CD4-positive, alpha-beta T cell treated with Interleukin-4 for 1 hour (primary cell): ENCODE measurements at regions not wholly inside any gene's neighbourhood (a gene's known extent, or its start where the extent isn't known, plus 50 kb on each side); places are given as distances from the start of the nearest gene placed in this dataset.
"Not testable (repeated sequence)": the region's sequence is repeated elsewhere in the genome, so short reads cannot be mapped to it uniquely, and the experiment has no call there.

ENCODE experiments used
- DNase-seq, 2 donors: peaks; one replicate each; pipeline ENCODE4 v3.0.0-alpha.2; 2020 to 2022

DNA sequence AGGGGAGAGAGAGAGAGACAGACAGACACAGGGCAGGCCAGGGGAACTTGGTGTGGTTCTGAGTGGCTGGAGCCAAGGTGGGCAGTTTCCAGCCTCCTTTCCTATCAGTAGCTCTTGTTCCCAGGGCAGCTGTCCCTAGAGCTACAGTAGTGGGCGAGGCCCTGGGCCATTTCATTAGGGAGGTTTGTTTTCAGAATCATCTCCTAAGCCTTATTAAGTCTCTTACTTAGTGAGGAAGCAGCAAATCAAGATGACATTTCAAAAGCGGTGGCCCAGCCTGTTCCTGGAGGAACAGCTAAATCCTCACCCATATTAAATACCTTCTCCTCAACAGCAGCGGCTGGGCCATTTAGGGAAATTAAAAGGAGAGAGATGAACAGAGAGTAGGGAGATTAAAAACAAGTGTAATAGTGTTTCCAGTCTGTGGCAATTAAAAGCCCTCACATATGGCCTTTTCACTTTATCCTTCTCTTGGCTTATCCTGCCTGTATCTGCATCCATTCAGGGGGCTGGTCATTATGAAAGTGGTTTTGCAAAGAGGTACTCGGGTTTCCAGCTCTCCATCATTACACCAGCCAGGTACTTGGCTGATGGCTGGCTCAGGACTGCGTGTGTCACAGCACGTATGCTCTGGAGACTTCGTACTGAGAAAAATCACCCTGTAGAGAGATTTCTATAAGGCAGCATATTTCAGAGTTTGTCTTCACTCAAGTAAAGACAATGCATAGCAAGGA, 91.9 kb upstream of the PRR23C start:
- no peak for DNase-seq

GRCh38 chr3:139140553-139140952, 95.9 kb upstream of the PRR23C start:
- DNase-seq: no peak

DNA sequence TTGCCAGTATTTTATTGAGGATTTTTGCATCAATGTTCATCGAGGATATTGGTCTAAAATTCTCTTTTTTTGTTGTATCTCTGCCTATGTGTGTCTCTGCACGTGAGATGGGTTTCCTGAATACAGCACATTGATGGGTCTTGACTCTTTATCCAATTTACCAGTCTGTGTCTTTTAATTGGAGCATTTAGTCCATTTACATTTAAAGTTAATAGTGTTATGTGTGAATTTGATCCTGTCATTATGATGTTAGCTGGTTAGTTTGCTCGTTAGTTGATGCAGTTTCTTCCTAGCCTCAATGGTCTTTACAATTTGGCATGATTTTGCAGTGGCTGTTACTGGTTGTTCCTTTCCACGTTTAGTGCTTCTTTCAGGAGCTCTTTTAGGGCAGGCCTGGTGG, 101.3 kb upstream of the PRR23C start:
- DNase-seq: not testable (repeated sequence)

GRCh38 chr3:139151530-139151929, 106.8 kb upstream of the PRR23C start:
- no peak for DNase-seq

DNA sequence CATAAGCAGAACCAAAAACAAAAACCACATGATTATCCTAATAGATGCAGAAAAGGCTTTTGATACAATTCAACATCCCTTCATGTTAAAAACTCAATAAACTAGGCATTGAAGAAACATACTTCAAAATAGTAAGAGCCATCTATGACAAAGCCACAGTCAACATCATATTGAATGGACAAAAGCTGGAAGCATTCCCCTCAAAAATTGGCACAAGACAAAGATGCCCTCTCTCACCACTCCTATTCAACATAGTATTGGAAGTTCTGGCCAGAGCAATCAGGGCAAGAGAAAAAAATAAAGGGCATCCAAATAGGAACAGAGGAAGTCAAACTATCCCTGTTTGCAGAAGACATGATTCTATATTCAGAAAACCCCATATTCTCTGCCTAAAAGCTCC, 108.7 kb upstream of the PRR23C start:
- not testable (repeated sequence) for DNase-seq

DNA sequence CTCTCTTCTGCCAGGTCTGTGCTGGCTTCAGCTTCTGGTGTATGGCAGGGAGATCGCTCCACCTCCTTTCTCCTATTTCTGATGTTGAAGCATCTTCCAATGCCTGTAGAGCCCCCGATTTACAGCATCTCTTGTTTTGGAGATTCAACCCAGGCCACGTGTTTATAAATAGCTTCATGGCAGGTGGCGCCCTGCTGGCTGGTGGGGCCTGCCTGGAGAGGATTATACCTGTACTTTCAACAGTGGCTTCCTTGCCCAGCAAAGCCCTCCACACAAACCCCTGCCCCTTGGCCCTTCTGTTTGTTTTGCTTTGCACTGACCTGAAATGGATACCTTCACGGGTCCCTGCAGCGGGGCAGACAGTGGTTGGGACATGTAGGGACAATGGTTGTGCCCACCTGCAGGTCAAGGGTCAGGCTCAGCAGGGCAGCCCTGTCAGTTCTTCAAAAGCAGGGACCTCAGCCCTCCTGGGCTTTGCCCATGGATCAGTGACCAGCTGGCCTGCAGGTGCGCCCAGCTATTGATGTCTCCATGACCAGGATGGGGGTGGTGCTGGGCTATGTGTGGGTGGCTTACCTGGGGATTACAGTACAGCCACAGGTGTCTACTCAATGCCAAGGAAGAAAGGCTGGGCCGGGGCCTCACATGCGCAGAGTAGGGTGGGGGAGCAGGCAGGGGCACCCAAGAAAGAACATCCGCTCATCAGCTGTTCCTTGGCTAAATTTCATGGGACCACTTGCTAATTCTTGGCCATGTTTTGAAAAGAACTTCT, 112.7 kb upstream of the PRR23C start:
- DNase-seq: no peak

DNA sequence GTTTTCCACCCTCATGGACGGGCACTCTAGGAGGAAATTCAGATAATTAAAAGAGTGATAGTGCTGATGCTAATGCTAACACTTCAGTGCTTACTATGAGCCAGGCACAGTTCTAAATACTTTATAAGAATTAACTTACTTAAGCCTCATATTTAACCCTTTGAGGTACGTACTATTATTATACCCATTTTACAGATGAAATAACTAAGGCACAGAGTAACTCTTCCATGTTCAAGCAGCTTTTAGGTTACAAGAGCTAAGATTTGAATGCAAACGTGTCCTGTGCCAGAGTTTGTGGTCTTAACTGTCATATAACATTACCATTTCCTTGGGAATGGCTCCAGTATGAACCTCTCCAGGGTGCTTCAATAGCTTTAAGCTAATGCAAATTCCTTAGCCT, 114.7 kb upstream of the PRR23C start:
- no peak for DNase-seq

DNA sequence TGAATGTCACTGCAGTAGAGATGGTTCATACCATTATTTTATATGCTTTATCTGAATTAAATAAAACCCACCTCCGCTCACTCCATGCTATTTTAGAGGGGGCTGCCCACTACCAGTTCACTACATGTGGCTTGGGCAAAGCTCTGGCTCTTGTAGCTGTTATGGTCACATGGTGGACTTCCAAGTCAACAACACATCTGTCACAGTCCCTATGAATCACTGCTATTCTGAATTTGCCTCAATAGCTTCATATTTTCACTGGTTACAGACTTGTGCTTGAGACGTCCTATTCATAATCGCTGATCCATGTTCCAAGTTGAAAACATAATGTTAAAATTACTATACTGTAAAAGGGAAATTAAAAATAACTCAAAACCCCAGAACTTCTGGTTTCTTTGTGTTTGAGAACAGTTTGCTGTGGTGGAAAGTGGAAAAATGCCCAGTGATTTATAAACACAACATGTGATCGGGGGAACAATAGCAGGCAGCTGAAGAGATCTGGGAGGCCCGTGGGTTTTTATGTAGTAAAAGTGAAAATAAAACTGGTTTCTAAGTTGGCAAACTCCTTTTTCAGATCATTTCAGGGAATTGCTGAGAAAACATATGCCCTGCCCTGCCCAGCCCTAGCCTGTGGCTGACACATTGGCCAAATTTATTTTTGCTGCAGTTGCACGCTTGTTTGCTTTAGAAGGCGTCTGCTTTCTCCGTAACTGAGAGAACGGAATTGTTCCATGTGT, 128.8 kb upstream of the PRR23C start:
- no peak for DNase-seq

GRCh38 chr3:139180489-139180888, 135.8 kb upstream of the PRR23C start:
- DNase-seq: no peak

DNA sequence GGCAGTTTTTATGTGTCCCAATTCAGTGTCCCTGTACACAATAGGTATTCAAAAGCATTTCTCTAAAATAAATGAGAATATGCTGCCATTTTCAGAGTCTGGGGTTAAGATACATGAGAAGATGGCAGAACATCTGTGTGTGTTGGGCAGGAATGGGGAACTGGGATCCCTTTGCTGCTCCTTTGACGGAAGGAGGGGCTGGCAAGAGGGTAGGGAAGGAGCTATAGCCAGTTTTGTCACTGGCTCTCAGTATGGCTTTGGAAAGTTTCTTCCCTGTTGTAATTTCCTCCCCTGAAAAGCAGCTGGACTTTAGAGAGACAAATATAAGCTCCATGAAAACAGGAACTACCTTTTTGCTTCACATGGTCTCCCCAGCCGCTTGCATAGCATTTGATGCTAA, 137.5 kb upstream of the PRR23C start:
- no peak for DNase-seq

DNA sequence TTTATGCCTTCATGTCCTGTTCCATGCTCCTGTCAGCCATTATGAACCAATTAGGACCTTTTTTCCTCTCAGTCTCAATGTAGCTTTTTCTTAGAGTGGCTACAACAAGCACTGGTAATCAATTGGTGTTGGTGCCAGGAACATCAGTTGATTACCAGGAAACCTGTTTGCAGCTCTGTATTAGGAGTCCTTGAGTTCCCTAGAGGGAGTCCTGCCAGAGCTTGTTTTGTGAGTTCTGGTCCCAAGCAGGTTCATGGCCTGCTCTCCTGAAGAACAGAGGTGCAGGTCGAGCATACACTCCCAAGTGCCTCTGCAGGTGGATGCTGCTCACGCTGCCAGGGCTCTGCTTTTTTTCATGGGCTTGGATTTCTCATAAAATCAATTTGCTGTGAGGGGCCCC, 137.9 kb upstream of the PRR23C start:
- no peak for DNase-seq

DNA sequence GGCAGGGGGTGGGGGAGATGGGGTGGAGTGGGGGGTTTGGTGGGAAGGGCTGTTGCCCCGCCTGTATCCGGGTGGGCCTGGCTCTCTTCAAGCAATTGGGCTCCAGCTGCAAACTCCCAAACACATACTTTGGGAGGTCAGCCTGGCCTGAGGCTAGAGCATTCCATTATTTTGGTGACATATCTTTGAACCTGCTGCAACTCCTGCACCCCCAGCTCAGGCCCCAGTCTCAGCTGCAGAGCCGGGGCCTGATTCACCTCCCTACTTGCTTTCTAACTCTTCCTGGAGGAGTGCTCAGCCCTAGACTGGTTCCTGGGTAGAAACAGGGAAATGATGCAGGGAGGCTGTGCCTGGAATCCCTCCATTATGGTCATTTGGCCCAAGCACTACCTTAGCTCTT, 140.8 kb upstream of the PRR23C start:
- DNase-seq: no peak

DNA sequence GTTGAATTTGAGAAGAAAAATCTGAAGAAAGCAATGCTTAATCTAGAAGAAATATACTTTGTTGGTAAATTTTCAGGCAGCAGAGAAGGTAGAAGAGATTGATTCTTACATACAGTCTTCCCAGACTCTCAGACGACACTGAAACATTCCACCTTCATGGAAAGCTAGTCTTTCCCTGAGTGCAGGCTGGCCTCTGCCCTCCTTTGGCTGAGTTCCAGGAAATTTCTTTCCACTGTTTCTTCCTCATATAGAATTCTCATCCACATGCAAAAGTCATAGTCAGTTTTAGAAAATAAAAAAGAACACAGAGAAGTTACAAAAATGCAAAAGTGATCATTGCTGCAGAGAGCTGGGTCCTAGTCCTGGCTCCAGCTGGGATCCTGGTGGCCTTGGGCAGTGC, 142.5 kb upstream of the PRR23C start:
- DNase-seq: no peak

GRCh38 chr3:139187648-139188047, 143.0 kb upstream of the PRR23C start:
- DNase-seq: no peak

DNA sequence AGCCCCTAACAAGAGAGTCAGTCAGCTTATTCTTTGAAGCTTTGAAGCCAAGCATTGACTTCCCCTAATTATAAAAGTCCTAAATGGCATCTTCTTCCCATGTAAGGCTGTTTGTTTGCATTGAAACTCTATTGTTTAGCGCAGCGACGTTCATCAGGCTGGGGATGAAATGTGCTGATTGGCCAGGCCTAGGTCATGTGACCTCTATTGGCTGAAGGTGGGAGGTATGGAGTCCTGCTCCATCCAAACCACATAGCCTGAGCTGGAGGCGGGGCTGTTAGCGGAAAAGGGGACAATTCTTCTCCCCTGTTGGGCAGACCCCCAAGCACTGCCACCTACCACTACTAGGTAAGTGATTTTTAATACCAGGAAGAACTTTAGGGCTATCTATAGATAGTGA, 145.3 kb upstream of the PRR23C start:
- DNase-seq: no peak

GRCh38 chr3:139194421-139194820, 149.4 kb upstream of the MRPS22 start:
- DNase-seq: not testable (repeated sequence)

- not testable (repeated sequence) for DNase-seq
Observed at GRCh38 chr3:139196146-139196545, 147.7 kb upstream of the MRPS22 start.

- DNase-seq: no peak
Observed at GRCh38 chr3:139197251-139197650, 146.6 kb upstream of the MRPS22 start.

GRCh38 chr3:139198186-139198585, 145.6 kb upstream of the MRPS22 start:
- no peak for DNase-seq

- DNase-seq: no peak
Observed at GRCh38 chr3:139198929-139199328, 144.9 kb upstream of the MRPS22 start.

- no peak for DNase-seq
Observed at GRCh38 chr3:139199421-139200010, 144.3 kb upstream of the MRPS22 start.

DNA sequence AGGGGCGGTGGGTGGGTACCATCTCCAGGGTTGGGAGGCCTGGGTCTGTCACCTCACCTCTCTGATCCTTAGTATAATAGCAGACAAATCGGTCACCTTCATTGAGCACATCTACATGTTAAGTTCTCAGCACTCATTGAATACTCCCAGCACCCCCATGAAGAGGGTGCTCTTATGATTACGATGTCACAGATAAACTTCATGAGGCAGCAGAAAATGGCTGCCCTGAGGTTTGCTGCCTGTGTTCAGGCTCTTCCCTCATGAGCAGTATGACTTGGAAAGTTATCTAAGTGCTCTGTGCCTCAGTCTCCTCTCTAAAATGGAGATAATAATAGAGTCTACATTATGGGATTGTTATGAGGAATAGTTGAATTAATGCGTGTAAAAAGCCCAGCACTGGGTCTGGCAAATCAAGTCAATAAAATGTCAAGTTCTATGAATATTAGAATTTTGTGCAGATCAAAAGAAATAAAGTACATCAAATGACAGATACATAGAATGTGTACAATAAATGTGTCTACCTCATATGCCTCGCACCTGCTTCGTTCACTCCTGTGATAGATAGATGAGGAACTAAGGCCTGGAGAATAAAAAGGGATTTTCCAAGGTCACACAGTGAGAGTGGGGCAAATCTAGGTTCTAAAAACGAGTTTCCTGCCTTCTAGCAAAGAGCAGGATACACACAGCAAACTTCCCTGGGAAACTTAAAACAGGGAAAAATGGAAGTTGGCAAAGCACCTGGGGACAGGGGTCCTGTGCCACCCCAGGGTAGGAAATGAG, 142.2 kb upstream of the MRPS22 start:
- DNase-seq: no peak
